Natural killer cell treated with Interleukin-12 subunit alpha and Interleukin-12 subunit beta and Interleukin-15 and Interleukin-18, amount 100 ng/mL, for 72 hours (primary cell): ENCODE measurements at regions not wholly inside any gene's neighbourhood (a gene's known extent, or its start where the extent isn't known, plus 50 kb on each side); places are given as distances from the start of the nearest gene placed in this dataset.

Experiments used
- ATAC-seq, 2 donors: fragments of 150-1000 bp; cut with Tn5 transposase in 1 of 2; sonication (Bioruptor Pico), chemical (Tn5 transposase) in 1 of 2; 2 replicates each; pipeline ENCODE4 v1.10.0; 2021
- DNase-seq: peaks from one replicate; pipeline ENCODE4 v3.0.0; 2022; ENCODE audit warnings: low spot score
- H3K27ac Mint-ChIP-seq, 2 donors: 1 replicate in 1 of 2; 2 replicates in 1 of 2; pipeline ENCODE4 v1.8.0; 2022; ENCODE audit warnings: mixed read lengths in 2 of 2, mild to moderate bottlenecking in 1 of 2, moderate library complexity in 1 of 2
- H3K27me3 Mint-ChIP-seq, 2 donors: 1 replicate in 1 of 2; 2 replicates in 1 of 2; pipeline ENCODE4 v1.8.0; 2022; ENCODE audit warnings: mixed read lengths in 2 of 2
- H3K36me3 Mint-ChIP-seq: one replicate; pipeline ENCODE4 v1.8.0; 2022; ENCODE audit warnings: mixed read lengths
- H3K4me1 Mint-ChIP-seq, 2 donors: 1 replicate in 1 of 2; 2 replicates in 1 of 2; pipeline ENCODE4 v1.8.0; 2022; ENCODE audit warnings: low read depth in 2 of 2, mixed read lengths in 2 of 2, mild to moderate bottlenecking in 1 of 2
- H3K4me3 Mint-ChIP-seq: one replicate; pipeline ENCODE4 v1.8.0; 2022; ENCODE audit warnings: mixed read lengths
- H3K9me3 Mint-ChIP-seq: 2 replicates; pipeline ENCODE4 v1.8.0; 2022; ENCODE audit warnings: mixed read lengths

- H3K27me3 Mint-ChIP-seq: no peaks in the 10 kb centered on the region
- peaks cover 3% of the 10 kb centered on the region for H3K9me3 Mint-ChIP-seq
- no peak overlapping the region for H3K4me3 Mint-ChIP-seq
- H3K27ac Mint-ChIP-seq: no peak overlapping the region
- ATAC-seq (no peak), DNase-seq (no peak)
- H3K36me3 Mint-ChIP-seq: no peaks in the 10 kb centered on the region
- H3K4me1 Mint-ChIP-seq: no peaks in the 10 kb centered on the region
Measured at GRCh38 chr16:48836067-48836466, 226.1 kb upstream of the N4BP1 start.

- H3K9me3 Mint-ChIP-seq: peaks cover 3% of the 10 kb centered on the region
- H3K27ac Mint-ChIP-seq: no peak overlapping the region
- H3K4me1 Mint-ChIP-seq: no peaks in the 10 kb centered on the region
- H3K4me3 Mint-ChIP-seq: no peak overlapping the region
- H3K36me3 Mint-ChIP-seq: no peaks in the 10 kb centered on the region
- H3K27me3 Mint-ChIP-seq: no peaks in the 10 kb centered on the region
- ATAC-seq: no peak
- DNase-seq: no peak
Measured at GRCh38 chr16:48834576-48834975, 224.6 kb upstream of the N4BP1 start.

GRCh38 chr16:48833461-48833860, 223.5 kb upstream of the N4BP1 start:
- no peaks in the 10 kb centered on the region for H3K36me3 Mint-ChIP-seq
- no peak for ATAC-seq
- H3K9me3 Mint-ChIP-seq: peaks cover 3% of the 10 kb centered on the region
- DNase-seq: no peak
- H3K4me1 Mint-ChIP-seq: no peaks in the 10 kb centered on the region
- H3K4me3 Mint-ChIP-seq: no peak overlapping the region
- H3K27me3 Mint-ChIP-seq: no peaks in the 10 kb centered on the region
- no peak overlapping the region for H3K27ac Mint-ChIP-seq

- Mint-ChIP-seq H3K27me3 (no peaks in the 10 kb centered on the region), H3K9me3 (peaks cover 6% of the 10 kb centered on the region), H3K4me3 (no peak overlapping the region), H3K36me3 (no peaks in the 10 kb centered on the region), H3K27ac (no peak overlapping the region), H3K4me1 (no peaks in the 10 kb centered on the region)
- DNase-seq (no peak), ATAC-seq (no peak)
Measured at GRCh38 chr16:48831076-48831722, 221.2 kb upstream of the N4BP1 start.

GRCh38 chr16:48829336-48830310, 219.6 kb upstream of the N4BP1 start:
- ATAC-seq: no peak
- Mint-ChIP-seq H3K27ac (no peak overlapping the region), H3K36me3 (no peaks in the 10 kb centered on the region), H3K4me1 (no peaks in the 10 kb centered on the region), H3K4me3 (no peak overlapping the region), H3K27me3 (no peaks in the 10 kb centered on the region), H3K9me3 (peaks cover 3% of the 10 kb centered on the region)
- DNase-seq: no peak

- ATAC-seq: no peak
- Mint-ChIP-seq H3K36me3 (no peaks in the 10 kb centered on the region), H3K4me3 (no peak overlapping the region), H3K4me1 (no peaks in the 10 kb centered on the region), H3K27ac (no peak overlapping the region), H3K27me3 (no peaks in the 10 kb centered on the region), H3K9me3 (peaks cover 3% of the 10 kb centered on the region)
- DNase-seq: no peak
Measured at GRCh38 chr16:48824271-48824670, 214.3 kb upstream of the N4BP1 start.

GRCh38 chr16:48822431-48822830, 212.5 kb upstream of the N4BP1 start:
- Mint-ChIP-seq H3K9me3 (peaks cover 3% of the 10 kb centered on the region), H3K27me3 (no peaks in the 10 kb centered on the region), H3K36me3 (no peaks in the 10 kb centered on the region), H3K4me1 (no peaks in the 10 kb centered on the region), H3K4me3 (no peak overlapping the region), H3K27ac (no peak overlapping the region)
- DNase-seq: no peak
- no peak for ATAC-seq

GRCh38 chr16:48820379-48820778, 210.4 kb upstream of the N4BP1 start:
- Mint-ChIP-seq H3K4me3 (no peak overlapping the region), H3K27me3 (no peaks in the 10 kb centered on the region), H3K9me3 (no peaks in the 10 kb centered on the region), H3K4me1 (no peaks in the 10 kb centered on the region), H3K36me3 (no peaks in the 10 kb centered on the region), H3K27ac (no peak overlapping the region)
- ATAC-seq (no peak), DNase-seq (no peak)

GRCh38 chr16:48818257-48818656, 208.3 kb upstream of the N4BP1 start:
- no peaks in the 10 kb centered on the region for H3K9me3 Mint-ChIP-seq
- H3K4me1 Mint-ChIP-seq: no peaks in the 10 kb centered on the region

GRCh38 chr16:48817032-48817431, 207.1 kb upstream of the N4BP1 start:
- ATAC-seq: no peak
- H3K36me3 Mint-ChIP-seq: peaks cover 7% of the 10 kb centered on the region
- no peaks in the 10 kb centered on the region for H3K9me3 Mint-ChIP-seq
- H3K4me1 Mint-ChIP-seq: no peaks in the 10 kb centered on the region
- DNase-seq: no peak
- no peak overlapping the region for H3K4me3 Mint-ChIP-seq
- H3K27me3 Mint-ChIP-seq: peaks cover 7 to 19% of the 10 kb centered on the region in 2 donors
- H3K27ac Mint-ChIP-seq: no peak overlapping the region

More at GRCh38 chr16:48818257-48818656, 208.3 kb upstream of the N4BP1 start:
- no peak for ATAC-seq
- DNase-seq: no peak
- Mint-ChIP-seq H3K27ac (no peak overlapping the region), H3K4me3 (no peak overlapping the region), H3K36me3 (no peaks in the 10 kb centered on the region), H3K27me3 (peaks cover 0 to 6% of the 10 kb centered on the region in 2 donors)

- DNase-seq: no peak
- Mint-ChIP-seq H3K36me3 (peaks cover 12% of the 10 kb centered on the region), H3K27me3 (peaks cover 13 to 25% of the 10 kb centered on the region in 2 donors), H3K4me3 (no peak overlapping the region), H3K27ac (no peak overlapping the region), H3K4me1 (no peaks in the 10 kb centered on the region), H3K9me3 (no peaks in the 10 kb centered on the region)
- no peak for ATAC-seq
Measured at GRCh38 chr16:48816393-48816792, 206.4 kb upstream of the N4BP1 start.

GRCh38 chr16:48814994-48815393, 205.0 kb upstream of the N4BP1 start:
- no peaks in the 10 kb centered on the region for H3K9me3 Mint-ChIP-seq
- peaks cover 18 to 30% of the 10 kb centered on the region in 2 donors for H3K27me3 Mint-ChIP-seq
- no peaks in the 10 kb centered on the region for H3K4me1 Mint-ChIP-seq
- H3K27ac Mint-ChIP-seq: no peak overlapping the region
- peaks cover 12% of the 10 kb centered on the region for H3K36me3 Mint-ChIP-seq
- no peak for ATAC-seq
- no peak for DNase-seq
- H3K4me3 Mint-ChIP-seq: no peak overlapping the region

GRCh38 chr16:48813485-48813884, 203.5 kb upstream of the N4BP1 start:
- Mint-ChIP-seq H3K27ac (no peak overlapping the region), H3K27me3 (peaks cover 22 to 35% of the 10 kb centered on the region in 2 donors), H3K9me3 (no peaks in the 10 kb centered on the region), H3K4me3 (no peak overlapping the region), H3K36me3 (peaks cover 12% of the 10 kb centered on the region), H3K4me1 (no peaks in the 10 kb centered on the region)
- DNase-seq (no peak), ATAC-seq (no peak)

- Mint-ChIP-seq H3K9me3 (no peaks in the 10 kb centered on the region), H3K36me3 (peaks cover 12% of the 10 kb centered on the region), H3K27ac (no peak overlapping the region), H3K27me3 (peaks cover 22 to 35% of the 10 kb centered on the region in 2 donors), H3K4me3 (no peak overlapping the region), H3K4me1 (no peaks in the 10 kb centered on the region)
- ATAC-seq (no peak), DNase-seq (no peak)
Measured at GRCh38 chr16:48812856-48813255, 202.9 kb upstream of the N4BP1 start.
